ENCODE measurements at regions not wholly inside any gene's neighbourhood (a gene's known extent, or its start where the extent isn't known, plus 50 kb on each side); places are given as distances from the start of the nearest gene placed in this dataset.
A peak's percentile ranks its signal among the peaks of the same experiment; 100 is the strongest.

DNA sequence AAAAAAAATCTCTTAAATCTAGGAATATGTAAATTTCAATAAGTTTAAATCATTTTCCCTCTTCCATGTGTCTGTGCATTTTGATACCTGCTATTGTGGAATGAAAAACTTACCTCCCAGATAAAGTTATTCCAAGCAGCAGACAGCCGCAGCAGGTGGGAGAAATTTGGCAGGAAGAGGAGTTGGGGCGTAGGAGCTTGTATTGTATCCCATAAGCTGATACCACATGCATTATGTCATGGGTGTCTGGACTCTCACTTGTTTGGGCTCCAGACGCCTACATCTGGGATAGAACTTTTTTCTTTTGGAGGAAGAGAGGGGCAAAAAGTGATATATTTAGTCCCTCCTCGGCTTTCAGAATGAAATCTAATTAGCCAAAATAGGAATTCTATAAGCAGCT, 59.3 kb upstream of the TCF4 start:
- Histone ChIP-seq H3K4me3 (replicated peaks in 1 of 4; ENCODE audit: control extremely low read depth in 1 of 4, insufficient read depth in 1 of 4, low read depth in 3 of 4, low read length in 4 of 4) (no peak overlapping the region), H3K27ac (ENCODE audit: insufficient read depth, low read length) (no peak overlapping the region), H3K79me2 (ENCODE audit: control insufficient read depth, insufficient read depth, low read length) (no peaks in the 10 kb centered on the region), H3K9me3 (ENCODE audit: control insufficient read depth, insufficient read depth, low read depth, low read length) (no peaks in the 10 kb centered on the region), H3K4me1 (ENCODE audit: control insufficient read depth, extremely low read depth, insufficient read depth, low read length) (no peaks in the 10 kb centered on the region), H3K27me3 (ENCODE audit: control insufficient read depth, insufficient read depth, low read length) (no peaks in the 10 kb centered on the region), H4K20me1 (ENCODE audit: control insufficient read depth, extremely low read depth, insufficient read depth, low read length) (no peaks in the 10 kb centered on the region), H3K4me2 (ENCODE audit: extremely low read depth, insufficient read depth, low read length) (no peak overlapping the region), H3K9ac (ENCODE audit: insufficient read depth, low read length) (no peak overlapping the region), H2AFZ (ENCODE audit: low read length) (no peak overlapping the region), H3K36me3 (ENCODE audit: control insufficient read depth, insufficient read depth, low read length) (no peaks in the 10 kb centered on the region)
- TF ChIP-seq, protein P1, sequence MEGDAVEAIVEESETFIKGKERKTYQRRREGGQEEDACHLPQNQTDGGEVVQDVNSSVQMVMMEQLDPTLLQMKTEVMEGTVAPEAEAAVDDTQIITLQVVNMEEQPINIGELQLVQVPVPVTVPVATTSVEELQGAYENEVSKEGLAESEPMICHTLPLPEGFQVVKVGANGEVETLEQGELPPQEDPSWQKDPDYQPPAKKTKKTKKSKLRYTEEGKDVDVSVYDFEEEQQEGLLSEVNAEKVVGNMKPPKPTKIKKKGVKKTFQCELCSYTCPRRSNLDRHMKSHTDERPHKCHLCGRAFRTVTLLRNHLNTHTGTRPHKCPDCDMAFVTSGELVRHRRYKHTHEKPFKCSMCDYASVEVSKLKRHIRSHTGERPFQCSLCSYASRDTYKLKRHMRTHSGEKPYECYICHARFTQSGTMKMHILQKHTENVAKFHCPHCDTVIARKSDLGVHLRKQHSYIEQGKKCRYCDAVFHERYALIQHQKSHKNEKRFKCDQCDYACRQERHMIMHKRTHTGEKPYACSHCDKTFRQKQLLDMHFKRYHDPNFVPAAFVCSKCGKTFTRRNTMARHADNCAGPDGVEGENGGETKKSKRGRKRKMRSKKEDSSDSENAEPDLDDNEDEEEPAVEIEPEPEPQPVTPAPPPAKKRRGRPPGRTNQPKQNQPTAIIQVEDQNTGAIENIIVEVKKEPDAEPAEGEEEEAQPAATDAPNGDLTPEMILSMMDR (conservative IDR thresholded peaks at IDR 0.05 in 1 of 2, IDR thresholded peaks at IDR 0.05 in 1 of 2; ENCODE audit: low read depth in 1 of 2, low read length in 2 of 2): no peak
- TF ChIP-seq EZH2 (IDR thresholded peaks at IDR 0.05; ENCODE audit: low read length, missing control alignments): no peak
- DNase-seq (ENCODE audit: low read depth in 2 of 2): peak in 1 of 2 donors; percentile 59

DNA sequence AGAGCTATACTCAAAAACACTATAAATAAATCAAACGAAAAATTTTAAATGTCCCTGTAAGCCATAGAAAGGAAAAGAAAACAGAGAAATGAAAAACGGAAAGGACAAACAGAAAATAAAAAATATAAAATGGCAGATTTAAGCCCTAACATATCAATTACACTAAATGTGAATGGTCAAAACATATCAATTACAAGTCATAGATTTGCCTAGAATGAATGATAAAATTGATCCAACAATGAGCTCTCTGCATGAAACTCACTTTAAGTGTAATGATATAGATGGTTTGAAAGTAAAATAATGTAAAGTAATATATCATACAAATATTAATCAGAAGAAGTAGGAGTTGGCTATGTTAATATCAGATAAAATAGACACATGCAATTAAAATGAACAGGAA, 54.2 kb upstream of the TCF4 start:
- H3K4me3 ChIP-seq (replicated peaks in 1 of 4; ENCODE audit: control extremely low read depth in 1 of 4, insufficient read depth in 1 of 4, low read depth in 3 of 4, low read length in 4 of 4): no peak overlapping the region
- H3K4me2 ChIP-seq (ENCODE audit: extremely low read depth, insufficient read depth, low read length): no peak overlapping the region
- no peaks in the 10 kb centered on the region for H3K79me2 ChIP-seq (ENCODE audit: control insufficient read depth, insufficient read depth, low read length)
- no peak overlapping the region for H3K27ac ChIP-seq (ENCODE audit: insufficient read depth, low read length)
- no peaks in the 10 kb centered on the region for H3K27me3 ChIP-seq (ENCODE audit: control insufficient read depth, insufficient read depth, low read length)
- DNase-seq (ENCODE audit: low read depth in 2 of 2): no peak
- TF ChIP-seq EZH2 (IDR thresholded peaks at IDR 0.05; ENCODE audit: low read length, missing control alignments): no peak
- TF ChIP-seq, protein P1 (conservative IDR thresholded peaks at IDR 0.05 in 1 of 2, IDR thresholded peaks at IDR 0.05 in 1 of 2; ENCODE audit: low read depth in 1 of 2, low read length in 2 of 2): no peak
- H4K20me1 ChIP-seq (ENCODE audit: control insufficient read depth, extremely low read depth, insufficient read depth, low read length): no peaks in the 10 kb centered on the region
- H3K9ac ChIP-seq (ENCODE audit: insufficient read depth, low read length): no peak overlapping the region
- no peaks in the 10 kb centered on the region for H3K9me3 ChIP-seq (ENCODE audit: control insufficient read depth, insufficient read depth, low read depth, low read length)
- no peak overlapping the region for H2AFZ ChIP-seq (ENCODE audit: low read length)
- no peaks in the 10 kb centered on the region for H3K36me3 ChIP-seq (ENCODE audit: control insufficient read depth, insufficient read depth, low read length)
- no peaks in the 10 kb centered on the region for H3K4me1 ChIP-seq (ENCODE audit: control insufficient read depth, extremely low read depth, insufficient read depth, low read length)

DNA sequence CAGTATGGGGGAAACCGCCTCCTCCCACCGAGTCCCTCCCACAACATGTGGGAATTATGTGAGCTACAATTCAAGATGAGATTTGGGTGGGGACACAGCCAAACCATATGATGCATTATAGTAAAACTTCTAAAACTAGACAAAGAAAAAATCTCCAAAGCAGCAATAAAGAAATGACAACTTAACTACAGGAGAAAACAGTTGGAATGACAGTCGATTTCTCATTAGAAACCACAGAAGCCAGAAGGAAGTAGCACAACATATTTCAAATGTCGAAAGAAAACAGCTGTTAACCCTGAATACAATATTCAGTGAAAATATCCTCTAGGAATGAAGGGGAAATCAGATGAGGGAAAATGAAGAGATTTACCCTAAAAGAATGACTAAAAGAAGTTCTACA, 53.5 kb upstream of the TCF4 start:
- no peak for TF ChIP-seq EZH2 (IDR thresholded peaks at IDR 0.05; ENCODE audit: low read length, missing control alignments)
- TF ChIP-seq, protein P1 (conservative IDR thresholded peaks at IDR 0.05 in 1 of 2, IDR thresholded peaks at IDR 0.05 in 1 of 2; ENCODE audit: low read depth in 1 of 2, low read length in 2 of 2): no peak

More for the DNA sequence above, 53.5 kb upstream of the TCF4 start:
- Histone ChIP-seq H3K4me3 (replicated peaks in 1 of 4; ENCODE audit: control extremely low read depth in 1 of 4, insufficient read depth in 1 of 4, low read depth in 3 of 4, low read length in 4 of 4) (no peak overlapping the region), H3K9me3 (ENCODE audit: control insufficient read depth, insufficient read depth, low read depth, low read length) (no peaks in the 10 kb centered on the region), H3K79me2 (ENCODE audit: control insufficient read depth, insufficient read depth, low read length) (no peaks in the 10 kb centered on the region), H3K4me1 (ENCODE audit: control insufficient read depth, extremely low read depth, insufficient read depth, low read length) (no peaks in the 10 kb centered on the region), H3K36me3 (ENCODE audit: control insufficient read depth, insufficient read depth, low read length) (no peaks in the 10 kb centered on the region), H4K20me1 (ENCODE audit: control insufficient read depth, extremely low read depth, insufficient read depth, low read length) (no peaks in the 10 kb centered on the region), H2AFZ (ENCODE audit: low read length) (no peak overlapping the region), H3K9ac (ENCODE audit: insufficient read depth, low read length) (no peak overlapping the region), H3K27me3 (ENCODE audit: control insufficient read depth, insufficient read depth, low read length) (no peaks in the 10 kb centered on the region), H3K4me2 (ENCODE audit: extremely low read depth, insufficient read depth, low read length) (no peak overlapping the region), H3K27ac (ENCODE audit: insufficient read depth, low read length) (no peak overlapping the region)
- peak; percentile 71 to 75 for DNase-seq (ENCODE audit: low read depth in 2 of 2)

Measured in fibroblast of lung (primary cell).